GM12878 (cell line): ENCODE measurements at regions not wholly inside any gene's neighbourhood (a gene's known extent, or its start where the extent isn't known, plus 50 kb on each side); places are given as distances from the start of the nearest gene placed in this dataset.

Experiments
- BCL11A ChIP-seq: IDR thresholded peaks from 2 replicates; pipeline ENCODE4 v1.6.1; 2011; ENCODE audit warnings: low read depth, low read length
- CEBPB ChIP-seq, 2 experiments: fragments of 150-350 bp in 1 of 2; IDR thresholded peaks; 2 replicates each; pipeline ENCODE4 v1.6.1; 2012 to 2014; ENCODE audit warnings: low read depth in 2 of 2, low read length in 2 of 2, borderline replicate concordance in 1 of 2, inconsistent platforms in 1 of 2
- DPF2 ChIP-seq: fragments of 450-650 bp; IDR thresholded peaks from 2 replicates; pipeline ENCODE4 v1.6.1; 2017; ENCODE audit warnings: mild to moderate bottlenecking
- KDM1A ChIP-seq: fragments of 200-600 bp; sonication (generic); IDR thresholded peaks from 2 replicates; pipeline ENCODE4 v1.6.1; 2016; ENCODE audit warnings: borderline replicate concordance
- MYC ChIP-seq: IDR thresholded peaks from 2 replicates; pipeline ENCODE4 v1.6.1; 2011; ENCODE audit warnings: mild to moderate bottlenecking, low read length, moderate library complexity, inconsistent platforms; ENCODE audit not compliant: insufficient read depth, insufficient replicate concordance, insufficient read length, severe bottlenecking
- POLR2A ChIP-seq: IDR thresholded peaks from 2 replicates; pipeline ENCODE4 v1.6.1; 2011; ENCODE audit warnings: low read depth, mild to moderate bottlenecking, low read length
- POLR2AphosphoS2 ChIP-seq: IDR thresholded peaks from 2 replicates; pipeline ENCODE4 v1.6.1; 2011; ENCODE audit warnings: low read depth, mild to moderate bottlenecking, low read length, improper control_type of control experiment, moderate library complexity
- POU2F2 ChIP-seq: IDR thresholded peaks from 3 replicates; pipeline ENCODE4 v1.6.1; 2011; ENCODE audit warnings: low read depth, mild to moderate bottlenecking, low read length, borderline replicate concordance
- TF ChIP-seq, protein P1 (sequence below): fragments of 450-650 bp; formaldehyde crosslinking; IDR thresholded peaks from 2 replicates; pipeline ENCODE4 v1.5.0; 2022; ENCODE audit warnings: mild to moderate bottlenecking, missing genetic modification characterization
- TF ChIP-seq, protein P2 (sequence below): fragments of 450-650 bp; IDR thresholded peaks from 2 replicates; pipeline ENCODE4 v1.6.1; 2014; ENCODE audit warnings: mild to moderate bottlenecking
- TF ChIP-seq, protein P3 (sequence below), 3 experiments: IDR thresholded peaks in 2 of 3; conservative IDR thresholded peaks in 1 of 3; 2 replicates each; pipeline ENCODE4 v1.5.1; 2011; ENCODE audit warnings: low read depth in 3 of 3, low read length in 3 of 3, mild to moderate bottlenecking in 3 of 3, control low read depth in 2 of 3, moderate library complexity in 2 of 3, inconsistent platforms in 1 of 3, mixed read lengths in 1 of 3; ENCODE audit not compliant: control insufficient read depth in 2 of 3, insufficient read depth in 1 of 3; ENCODE audit errors: extremely low read depth in 1 of 3
- TF ChIP-seq, protein P4 (sequence below): IDR thresholded peaks from 2 replicates; pipeline ENCODE4 v1.6.1; 2012; ENCODE audit warnings: low read length, inconsistent platforms
- TF ChIP-seq, protein P5 (sequence below): IDR thresholded peaks from 2 replicates; pipeline ENCODE4 v1.6.1; 2011; ENCODE audit warnings: low read depth, low read length, improper control_type of control experiment, borderline replicate concordance

DNA sequence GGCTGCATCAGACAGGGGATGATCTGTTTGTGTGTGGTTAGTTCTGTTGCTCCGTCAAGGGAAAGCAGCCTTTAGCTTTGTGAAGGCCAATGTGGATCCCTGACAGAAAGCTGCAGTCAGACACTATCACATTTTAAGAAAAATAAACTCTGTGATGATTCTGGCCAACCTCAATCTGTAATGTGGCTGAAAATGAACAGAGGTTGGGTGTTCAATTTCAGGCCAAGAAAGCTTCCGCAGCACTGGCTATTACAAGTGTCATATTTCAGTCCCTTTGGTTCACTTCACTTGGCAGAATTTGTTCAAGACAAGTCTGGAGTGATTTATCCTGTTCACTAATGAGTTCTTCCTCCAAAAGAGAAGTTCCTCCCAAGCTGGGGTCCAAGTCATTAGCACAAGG is 571.8 kb upstream of the IL12A start:
- TF ChIP-seq, protein P1, sequence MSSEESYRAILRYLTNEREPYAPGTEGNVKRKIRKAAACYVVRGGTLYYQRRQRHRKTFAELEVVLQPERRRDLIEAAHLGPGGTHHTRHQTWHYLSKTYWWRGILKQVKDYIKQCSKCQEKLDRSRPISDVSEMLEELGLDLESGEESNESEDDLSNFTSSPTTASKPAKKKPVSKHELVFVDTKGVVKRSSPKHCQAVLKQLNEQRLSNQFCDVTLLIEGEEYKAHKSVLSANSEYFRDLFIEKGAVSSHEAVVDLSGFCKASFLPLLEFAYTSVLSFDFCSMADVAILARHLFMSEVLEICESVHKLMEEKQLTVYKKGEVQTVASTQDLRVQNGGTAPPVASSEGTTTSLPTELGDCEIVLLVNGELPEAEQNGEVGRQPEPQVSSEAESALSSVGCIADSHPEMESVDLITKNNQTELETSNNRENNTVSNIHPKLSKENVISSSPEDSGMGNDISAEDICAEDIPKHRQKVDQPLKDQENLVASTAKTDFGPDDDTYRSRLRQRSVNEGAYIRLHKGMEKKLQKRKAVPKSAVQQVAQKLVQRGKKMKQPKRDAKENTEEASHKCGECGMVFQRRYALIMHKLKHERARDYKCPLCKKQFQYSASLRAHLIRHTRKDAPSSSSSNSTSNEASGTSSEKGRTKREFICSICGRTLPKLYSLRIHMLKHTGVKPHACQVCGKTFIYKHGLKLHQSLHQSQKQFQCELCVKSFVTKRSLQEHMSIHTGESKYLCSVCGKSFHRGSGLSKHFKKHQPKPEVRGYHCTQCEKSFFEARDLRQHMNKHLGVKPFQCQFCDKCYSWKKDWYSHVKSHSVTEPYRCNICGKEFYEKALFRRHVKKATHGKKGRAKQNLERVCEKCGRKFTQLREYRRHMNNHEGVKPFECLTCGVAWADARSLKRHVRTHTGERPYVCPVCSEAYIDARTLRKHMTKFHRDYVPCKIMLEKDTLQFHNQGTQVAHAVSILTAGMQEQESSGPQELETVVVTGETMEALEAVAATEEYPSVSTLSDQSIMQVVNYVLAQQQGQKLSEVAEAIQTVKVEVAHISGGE = no peak
- TF ChIP-seq POU2F2 (no peak), KDM1A (no peak), DPF2 (no peak), BCL11A (no peak), POLR2A (no peak), POLR2AphosphoS2 (no peak), MYC (no peak), CEBPB (IDR thresholded peaks at IDR 0.05; ENCODE audit: borderline replicate concordance in 1 of 2, low read depth in 2 of 2, low read length in 2 of 2) (no peak)
- TF ChIP-seq, protein P2, sequence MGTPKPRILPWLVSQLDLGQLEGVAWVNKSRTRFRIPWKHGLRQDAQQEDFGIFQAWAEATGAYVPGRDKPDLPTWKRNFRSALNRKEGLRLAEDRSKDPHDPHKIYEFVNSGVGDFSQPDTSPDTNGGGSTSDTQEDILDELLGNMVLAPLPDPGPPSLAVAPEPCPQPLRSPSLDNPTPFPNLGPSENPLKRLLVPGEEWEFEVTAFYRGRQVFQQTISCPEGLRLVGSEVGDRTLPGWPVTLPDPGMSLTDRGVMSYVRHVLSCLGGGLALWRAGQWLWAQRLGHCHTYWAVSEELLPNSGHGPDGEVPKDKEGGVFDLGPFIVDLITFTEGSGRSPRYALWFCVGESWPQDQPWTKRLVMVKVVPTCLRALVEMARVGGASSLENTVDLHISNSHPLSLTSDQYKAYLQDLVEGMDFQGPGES = no peak
- TF ChIP-seq, protein P3, sequence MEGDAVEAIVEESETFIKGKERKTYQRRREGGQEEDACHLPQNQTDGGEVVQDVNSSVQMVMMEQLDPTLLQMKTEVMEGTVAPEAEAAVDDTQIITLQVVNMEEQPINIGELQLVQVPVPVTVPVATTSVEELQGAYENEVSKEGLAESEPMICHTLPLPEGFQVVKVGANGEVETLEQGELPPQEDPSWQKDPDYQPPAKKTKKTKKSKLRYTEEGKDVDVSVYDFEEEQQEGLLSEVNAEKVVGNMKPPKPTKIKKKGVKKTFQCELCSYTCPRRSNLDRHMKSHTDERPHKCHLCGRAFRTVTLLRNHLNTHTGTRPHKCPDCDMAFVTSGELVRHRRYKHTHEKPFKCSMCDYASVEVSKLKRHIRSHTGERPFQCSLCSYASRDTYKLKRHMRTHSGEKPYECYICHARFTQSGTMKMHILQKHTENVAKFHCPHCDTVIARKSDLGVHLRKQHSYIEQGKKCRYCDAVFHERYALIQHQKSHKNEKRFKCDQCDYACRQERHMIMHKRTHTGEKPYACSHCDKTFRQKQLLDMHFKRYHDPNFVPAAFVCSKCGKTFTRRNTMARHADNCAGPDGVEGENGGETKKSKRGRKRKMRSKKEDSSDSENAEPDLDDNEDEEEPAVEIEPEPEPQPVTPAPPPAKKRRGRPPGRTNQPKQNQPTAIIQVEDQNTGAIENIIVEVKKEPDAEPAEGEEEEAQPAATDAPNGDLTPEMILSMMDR (IDR thresholded peaks at IDR 0.05 in 2 of 3, conservative IDR thresholded peaks at IDR 0.05 in 1 of 3; ENCODE audit: control insufficient read depth in 2 of 3, extremely low read depth in 1 of 3, insufficient read depth in 1 of 3, low read depth in 3 of 3, low read length in 3 of 3) = no peak
- TF ChIP-seq, protein P4, sequence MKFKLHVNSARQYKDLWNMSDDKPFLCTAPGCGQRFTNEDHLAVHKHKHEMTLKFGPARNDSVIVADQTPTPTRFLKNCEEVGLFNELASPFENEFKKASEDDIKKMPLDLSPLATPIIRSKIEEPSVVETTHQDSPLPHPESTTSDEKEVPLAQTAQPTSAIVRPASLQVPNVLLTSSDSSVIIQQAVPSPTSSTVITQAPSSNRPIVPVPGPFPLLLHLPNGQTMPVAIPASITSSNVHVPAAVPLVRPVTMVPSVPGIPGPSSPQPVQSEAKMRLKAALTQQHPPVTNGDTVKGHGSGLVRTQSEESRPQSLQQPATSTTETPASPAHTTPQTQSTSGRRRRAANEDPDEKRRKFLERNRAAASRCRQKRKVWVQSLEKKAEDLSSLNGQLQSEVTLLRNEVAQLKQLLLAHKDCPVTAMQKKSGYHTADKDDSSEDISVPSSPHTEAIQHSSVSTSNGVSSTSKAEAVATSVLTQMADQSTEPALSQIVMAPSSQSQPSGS = no peak
- TF ChIP-seq, protein P5, sequence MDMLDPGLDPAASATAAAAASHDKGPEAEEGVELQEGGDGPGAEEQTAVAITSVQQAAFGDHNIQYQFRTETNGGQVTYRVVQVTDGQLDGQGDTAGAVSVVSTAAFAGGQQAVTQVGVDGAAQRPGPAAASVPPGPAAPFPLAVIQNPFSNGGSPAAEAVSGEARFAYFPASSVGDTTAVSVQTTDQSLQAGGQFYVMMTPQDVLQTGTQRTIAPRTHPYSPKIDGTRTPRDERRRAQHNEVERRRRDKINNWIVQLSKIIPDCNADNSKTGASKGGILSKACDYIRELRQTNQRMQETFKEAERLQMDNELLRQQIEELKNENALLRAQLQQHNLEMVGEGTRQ = no peak
